Smooth muscle cell (in vitro differentiated cells): ENCODE measurements at regions not wholly inside any gene's neighbourhood (a gene's known extent, or its start where the extent isn't known, plus 50 kb on each side); places are given as distances from the start of the nearest gene placed in this dataset.

ENCODE experiments used
- DNase-seq: peaks from one replicate; lab custom pipeline; 2025; ENCODE audit not compliant: unreplicated experiment; lab: John Stamatoyannopoulos, UW
- H2AFZ ChIP-seq: fragments of 200-600 bp; sonication (generic); 2 replicates; pipeline ENCODE4 v1.6.0; 2016; ENCODE audit warnings: antibody characterized with exemption, low read depth, mild to moderate bottlenecking
- H3F3A ChIP-seq: fragments of 200-600 bp; sonication (generic); 2 replicates; pipeline ENCODE4 v1.6.0; 2017; ENCODE audit warnings: antibody characterized with exemption, low read depth
- H3K27ac ChIP-seq: fragments of 200-600 bp; sonication (generic); 2 replicates; pipeline ENCODE4 v1.5.1; 2016; ENCODE audit warnings: low read depth, mild to moderate bottlenecking
- H3K27me3 ChIP-seq: fragments of 200-600 bp; sonication (generic); 2 replicates; pipeline ENCODE4 v1.6.1; 2016; ENCODE audit warnings: low read depth, mild to moderate bottlenecking
- H3K36me3 ChIP-seq: fragments of 200-600 bp; sonication (generic); 2 replicates; pipeline ENCODE4 v1.5.1; 2016; ENCODE audit warnings: low read depth
- H3K4me1 ChIP-seq: fragments of 200-600 bp; sonication (generic); 2 replicates; pipeline ENCODE4 v1.5.1; 2016; ENCODE audit warnings: low read depth
- H3K4me2 ChIP-seq: fragments of 200-600 bp; sonication (generic); 2 replicates; pipeline ENCODE4 v1.6.0; 2016; ENCODE audit warnings: mild to moderate bottlenecking
- H3K4me3 ChIP-seq: fragments of 200-600 bp; sonication (generic); 2 replicates; pipeline ENCODE4 v1.5.1; 2016; ENCODE audit warnings: mild to moderate bottlenecking
- H3K79me2 ChIP-seq: fragments of 200-600 bp; sonication (generic); 2 replicates; pipeline ENCODE4 v1.6.0; 2016; ENCODE audit warnings: low read depth, mild to moderate bottlenecking
- H3K9ac ChIP-seq: fragments of 200-600 bp; sonication (generic); 2 replicates; pipeline ENCODE4 v1.6.0; 2016; ENCODE audit warnings: low read depth
- H3K9me3 ChIP-seq: fragments of 200-600 bp; sonication (generic); replicated peaks from 2 replicates; pipeline ENCODE4 v1.5.1; 2016; ENCODE audit warnings: low read depth
- H4K20me1 ChIP-seq: fragments of 200-600 bp; sonication (generic); 2 replicates; pipeline ENCODE4 v1.6.0; 2016; ENCODE audit warnings: low read depth
- WGBS: methylation state at CpG from one replicate; pipeline ENCODE4 v1.1.7; 2016; ENCODE audit warnings: low lambda C conversion rate; 5-methylcytosine and 5-hydroxymethylcytosine counted together
- TF ChIP-seq, protein P1 (sequence below): fragments of 200-600 bp; sonication (generic); IDR thresholded peaks from 2 replicates; pipeline ENCODE4 v1.5.1; 2017; ENCODE audit warnings: borderline replicate concordance, mild to moderate bottlenecking, antibody characterized with exemption; ENCODE audit not compliant: insufficient read depth, poor library complexity, severe bottlenecking

DNA sequence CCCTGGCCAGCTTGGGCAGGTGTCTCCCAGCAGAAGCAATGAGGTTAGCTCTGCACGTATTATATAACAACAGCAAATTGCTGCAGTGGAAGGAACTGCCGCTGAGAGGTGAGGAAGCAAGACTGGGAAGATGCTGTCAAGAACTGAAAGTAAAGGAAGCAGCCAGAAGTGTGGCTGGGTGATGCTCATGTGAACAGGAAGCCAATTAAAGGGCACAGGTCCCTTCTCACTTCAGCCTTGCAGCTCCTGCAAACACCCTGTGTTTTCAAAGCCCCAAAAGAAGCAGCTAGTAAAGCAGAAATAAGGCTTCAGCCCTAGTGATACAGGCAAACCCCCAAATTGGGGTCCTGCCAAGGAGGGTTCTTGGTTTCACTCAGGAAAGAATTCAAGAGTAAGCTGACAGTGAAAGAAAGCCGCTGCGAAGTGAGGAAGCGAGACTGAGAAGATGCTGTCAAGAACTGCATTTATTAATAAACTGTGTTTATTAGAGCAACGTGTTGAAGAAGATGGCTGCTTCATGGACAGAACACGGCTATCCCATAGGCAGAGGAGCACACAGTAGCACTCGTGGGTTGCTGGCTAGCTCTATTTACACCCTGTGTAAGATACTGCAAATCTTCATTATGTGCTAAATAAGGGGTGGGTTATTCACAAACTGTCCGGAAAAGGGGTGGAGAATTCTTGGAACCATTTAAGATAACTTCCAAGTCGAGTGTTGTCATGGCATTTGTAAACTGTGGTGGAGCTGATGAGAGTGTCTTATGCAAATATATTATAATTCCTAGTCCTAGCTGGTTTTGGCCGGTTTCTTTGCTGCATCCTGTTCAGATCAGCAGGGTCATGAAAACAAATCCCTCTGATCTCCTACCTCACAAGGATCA, 152.2 kb downstream of the LINC00237 start:
- no peak for DNase-seq
- H3F3A ChIP-seq, result no peaks in the 10 kb centered on the region
- no peak overlapping the region for H3K27ac ChIP-seq
- H3K4me1 ChIP-seq, result no peaks in the 10 kb centered on the region
- H3K9ac ChIP-seq, result no peak overlapping the region
- 85% methylated on average over 11 of the region's 11 CpGs for WGBS
- no peaks in the 10 kb centered on the region for H3K79me2 ChIP-seq
- no peak overlapping the region for H3K4me2 ChIP-seq
- H2AFZ ChIP-seq, result no peak overlapping the region
- H3K4me3 ChIP-seq, result no peak overlapping the region
- H4K20me1 ChIP-seq, result no peaks in the 10 kb centered on the region
- no peaks in the 10 kb centered on the region for H3K9me3 ChIP-seq
- no peaks in the 10 kb centered on the region for H3K27me3 ChIP-seq
- TF ChIP-seq, protein P1, sequence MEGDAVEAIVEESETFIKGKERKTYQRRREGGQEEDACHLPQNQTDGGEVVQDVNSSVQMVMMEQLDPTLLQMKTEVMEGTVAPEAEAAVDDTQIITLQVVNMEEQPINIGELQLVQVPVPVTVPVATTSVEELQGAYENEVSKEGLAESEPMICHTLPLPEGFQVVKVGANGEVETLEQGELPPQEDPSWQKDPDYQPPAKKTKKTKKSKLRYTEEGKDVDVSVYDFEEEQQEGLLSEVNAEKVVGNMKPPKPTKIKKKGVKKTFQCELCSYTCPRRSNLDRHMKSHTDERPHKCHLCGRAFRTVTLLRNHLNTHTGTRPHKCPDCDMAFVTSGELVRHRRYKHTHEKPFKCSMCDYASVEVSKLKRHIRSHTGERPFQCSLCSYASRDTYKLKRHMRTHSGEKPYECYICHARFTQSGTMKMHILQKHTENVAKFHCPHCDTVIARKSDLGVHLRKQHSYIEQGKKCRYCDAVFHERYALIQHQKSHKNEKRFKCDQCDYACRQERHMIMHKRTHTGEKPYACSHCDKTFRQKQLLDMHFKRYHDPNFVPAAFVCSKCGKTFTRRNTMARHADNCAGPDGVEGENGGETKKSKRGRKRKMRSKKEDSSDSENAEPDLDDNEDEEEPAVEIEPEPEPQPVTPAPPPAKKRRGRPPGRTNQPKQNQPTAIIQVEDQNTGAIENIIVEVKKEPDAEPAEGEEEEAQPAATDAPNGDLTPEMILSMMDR, result no peak
- no peaks in the 10 kb centered on the region for H3K36me3 ChIP-seq

DNA sequence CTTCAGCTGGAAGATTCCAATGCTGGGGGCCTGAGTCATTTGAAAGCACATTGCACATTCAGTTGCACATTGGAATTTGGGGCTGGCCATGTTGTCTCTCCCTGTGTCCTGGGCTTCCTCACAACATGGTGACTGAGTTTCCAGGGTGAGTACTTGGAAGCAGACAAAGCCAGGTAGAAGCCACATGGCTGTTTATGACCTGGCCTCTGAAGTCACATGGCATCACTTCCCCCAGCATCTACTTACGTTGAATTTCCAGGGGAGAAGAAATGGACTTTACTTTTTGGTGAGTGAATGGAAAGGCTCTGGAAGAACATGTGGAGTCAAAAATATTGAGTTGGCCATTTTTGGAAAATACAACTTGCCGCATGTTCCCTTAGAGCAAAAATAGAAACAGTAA, 155.5 kb downstream of the LINC00237 start:
- Histone ChIP-seq H2AFZ (no peak overlapping the region), H3K9me3 (no peaks in the 10 kb centered on the region), H3K4me3 (no peak overlapping the region), H3F3A (no peaks in the 10 kb centered on the region), H3K79me2 (no peaks in the 10 kb centered on the region), H3K4me2 (no peak overlapping the region), H3K36me3 (no peaks in the 10 kb centered on the region), H4K20me1 (no peaks in the 10 kb centered on the region), H3K27me3 (no peaks in the 10 kb centered on the region), H3K9ac (no peak overlapping the region), H3K27ac (no peak overlapping the region), H3K4me1 (no peaks in the 10 kb centered on the region)
- 80% methylated on average over 2 of the region's 2 CpGs for WGBS
- TF ChIP-seq, protein P1, result no peak
- no peak for DNase-seq

DNA sequence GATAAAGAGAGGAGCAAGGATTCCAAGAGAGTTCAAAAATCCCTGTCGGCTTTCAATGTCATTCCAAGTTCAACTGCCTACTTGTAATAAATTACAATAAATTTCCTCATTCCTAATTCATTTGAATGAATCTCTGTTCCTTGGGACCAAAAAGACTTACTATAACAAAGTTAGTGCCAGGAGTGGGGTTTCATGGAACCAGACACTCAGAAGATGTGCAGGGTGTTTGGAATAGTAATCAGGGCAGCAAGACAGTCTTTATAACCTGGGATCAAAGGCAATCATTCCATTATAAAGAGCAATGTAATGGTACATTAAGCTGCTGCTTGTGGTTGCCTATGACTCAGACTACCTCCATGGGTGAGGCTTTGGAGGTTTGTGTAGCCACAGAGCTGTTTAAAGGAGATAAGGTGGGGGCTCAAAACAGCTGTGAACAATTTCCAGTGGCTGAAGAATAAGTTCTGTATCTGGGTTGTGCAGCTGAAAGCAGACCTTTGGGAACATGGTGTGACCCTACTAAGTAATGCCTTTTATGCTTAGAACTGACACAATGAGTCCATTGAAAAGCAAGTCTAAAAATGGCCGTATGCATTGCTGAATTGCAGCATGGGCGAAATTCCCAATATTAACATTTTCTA, 159.9 kb downstream of the LINC00237 start:
- H3K4me2 ChIP-seq, result no peak overlapping the region
- no peak overlapping the region for H3K27ac ChIP-seq
- no peaks in the 10 kb centered on the region for H3K36me3 ChIP-seq
- WGBS, result 88% methylated on average over 3 of the region's 3 CpGs
- H2AFZ ChIP-seq, result no peak overlapping the region
- no peaks in the 10 kb centered on the region for H3K9me3 ChIP-seq
- DNase-seq, result no peak
- TF ChIP-seq, protein P1, result no peak
- H3K9ac ChIP-seq, result no peak overlapping the region
- H3K27me3 ChIP-seq, result no peaks in the 10 kb centered on the region
- no peaks in the 10 kb centered on the region for H3K4me1 ChIP-seq
- no peak overlapping the region for H3K4me3 ChIP-seq
- no peaks in the 10 kb centered on the region for H4K20me1 ChIP-seq
- H3F3A ChIP-seq, result no peaks in the 10 kb centered on the region
- H3K79me2 ChIP-seq, result no peaks in the 10 kb centered on the region
